Stimulated activated CD8-positive, alpha-beta memory T cell treated with anti-CD3 and anti-CD28 coated beads, Interleukin-12 subunit alpha, Interleukin-12 subunit beta, amount 100 ng/mL, for 24 hours (primary cell): ENCODE measurements at regions not wholly inside any gene's neighbourhood (a gene's known extent, or its start where the extent isn't known, plus 50 kb on each side); places are given as distances from the start of the nearest gene placed in this dataset.
"Not testable (repeated sequence)": the region's sequence is repeated elsewhere in the genome, so short reads cannot be mapped to it uniquely, and the experiment has no call there.

Experiments
- DNase-seq: peaks from one replicate; pipeline ENCODE4 v3.0.0-alpha.2; 2020; ENCODE audit errors: extremely low read depth

GRCh38 chr2:180542511-180542910 is 437.9 kb upstream of the UBE2E3 start:
- DNase-seq, result no peak

GRCh38 chr2:180540761-180541160 is 439.6 kb upstream of the UBE2E3 start:
- no peak for DNase-seq

GRCh38 chr2:180539541-180539940 is 440.9 kb upstream of the UBE2E3 start:
- no peak for DNase-seq

GRCh38 chr2:180535289-180535688 is 445.1 kb upstream of the UBE2E3 start:
- DNase-seq, result no peak

GRCh38 chr2:180531787-180532186 is 448.6 kb upstream of the UBE2E3 start:
- not testable (repeated sequence) for DNase-seq

GRCh38 chr2:180524499-180524898 is 455.9 kb upstream of the UBE2E3 start:
- no peak for DNase-seq

GRCh38 chr2:180523621-180524340 is 456.6 kb upstream of the UBE2E3 start:
- DNase-seq, result no peak

- DNase-seq, result no peak
These were observed 459.4 kb upstream of the UBE2E3 start for GRCh38 chr2:180520921-180521581.

GRCh38 chr2:180520206-180520605 is 460.2 kb upstream of the UBE2E3 start:
- no peak for DNase-seq

- no peak for DNase-seq
These were observed 461.1 kb upstream of the UBE2E3 start for GRCh38 chr2:180519276-180519675.

GRCh38 chr2:180516232-180516631 is 464.2 kb upstream of the UBE2E3 start:
- no peak for DNase-seq

- no peak for DNase-seq
These were observed 467.0 kb upstream of the UBE2E3 start for GRCh38 chr2:180513389-180513788.

- DNase-seq, result no peak
These were observed 471.9 kb upstream of the UBE2E3 start for GRCh38 chr2:180508458-180508857.

- DNase-seq, result no peak
These were observed 473.4 kb upstream of the UBE2E3 start for GRCh38 chr2:180507028-180507427.

- DNase-seq, result no peak
These were observed 475.2 kb upstream of the UBE2E3 start for GRCh38 chr2:180505203-180505602.

- no peak for DNase-seq
These were observed 482.7 kb upstream of the UBE2E3 start for GRCh38 chr2:180497621-180498152.

- DNase-seq, result no peak
These were observed 484.8 kb upstream of the UBE2E3 start for GRCh38 chr2:180495606-180496005.

GRCh38 chr2:180494286-180494685 is 486.1 kb upstream of the UBE2E3 start:
- DNase-seq, result no peak

GRCh38 chr2:180482696-180483095 is 475.6 kb upstream of the CWC22 start:
- DNase-seq, result no peak

GRCh38 chr2:180481998-180482397 is 474.9 kb upstream of the CWC22 start:
- DNase-seq, result no peak

GRCh38 chr2:180478883-180479282 is 471.8 kb upstream of the CWC22 start:
- DNase-seq, result no peak

- DNase-seq, result no peak
These were observed 467.6 kb upstream of the CWC22 start for GRCh38 chr2:180474716-180475115.

- DNase-seq, result no peak
These were observed 466.4 kb upstream of the CWC22 start for GRCh38 chr2:180473456-180473855.
